Left colon (tissue), 2 donors: ENCODE measurements at regions not wholly inside any gene's neighbourhood (a gene's known extent, or its start where the extent isn't known, plus 50 kb on each side); places are given as distances from the start of the nearest gene placed in this dataset.
A peak's percentile ranks its signal among the peaks of the same experiment; 100 is the strongest.
"Not testable (repeated sequence)": the region's sequence is repeated elsewhere in the genome, so short reads cannot be mapped to it uniquely, and the experiment has no call there.

Source experiments
- ATAC-seq: fragments of 200-7000 bp; cut with Tn5 transposase; one replicate; pipeline ENCODE4 v1.9.1; 2020; ENCODE audit warnings: mild to moderate bottlenecking, moderate library complexity
- DNase-seq, 2 donors: peaks; one replicate each; pipeline ENCODE4 v3.0.0-alpha.2; 2020
- intact Hi-C, 2 donors: fragments of 100-400 bp; cut with DNase I in 1 of 2; cut with micrococcal nuclease in 1 of 2; formaldehyde crosslinking; loops; one replicate each; pipeline versions ENCODE4 v1.11.2 to v1.14.0; 2022; cut with DNase I, micrococcal nuclease
- donor health status: DM: no; HTN: no; CAD: no.
- donor health status: DM: yes; HTN: yes; CAD: no.

GRCh38 chr7:91579837-91580236, 300.7 kb downstream of the MTERF1 start:
- intact Hi-C loops: no loop called here
- no peak for ATAC-seq
- DNase-seq: no peak

GRCh38 chr7:91582799-91583477, 297.6 kb downstream of the MTERF1 start:
- DNase-seq: no peak
- intact Hi-C loops: no loop called here
- no peak for ATAC-seq

GRCh38 chr7:91596287-91596686, 284.2 kb downstream of the MTERF1 start:
- intact Hi-C loops: no loop called here
- DNase-seq (no peak), ATAC-seq (no peak)

GRCh38 chr7:91598791-91599190, 281.7 kb downstream of the MTERF1 start:
- intact Hi-C loops: no loop called here
- DNase-seq: no peak
- no peak for ATAC-seq

- no peak for DNase-seq
Measured at GRCh38 chr7:91600112-91600511, 280.4 kb downstream of the MTERF1 start.

GRCh38 chr7:91603707-91604106, 276.8 kb downstream of the MTERF1 start:
- DNase-seq (no peak), ATAC-seq (no peak)
- intact Hi-C loops: no loop called here

More at GRCh38 chr7:91600112-91600511, 280.4 kb downstream of the MTERF1 start:
- intact Hi-C loops: no loop called here
- ATAC-seq: no peak

- no peak for DNase-seq
- ATAC-seq: no peak
- intact Hi-C loops: no loop called here
Measured at GRCh38 chr7:91608606-91609005, 271.9 kb downstream of the MTERF1 start.

GRCh38 chr7:91609525-91609924, 271.0 kb downstream of the MTERF1 start:
- ATAC-seq (no peak), DNase-seq (no peak)
- intact Hi-C loops: no loop called here

- DNase-seq: no peak
- intact Hi-C loops: no loop called here
- no peak for ATAC-seq
Measured at GRCh38 chr7:91614431-91614830, 266.1 kb downstream of the MTERF1 start.

- no peak for DNase-seq
- intact Hi-C loops: no loop called here
Measured at GRCh38 chr7:91618776-91619765, 261.4 kb downstream of the MTERF1 start.

GRCh38 chr7:91620827-91621226, 259.7 kb downstream of the MTERF1 start:
- DNase-seq (no peak), ATAC-seq (no peak)
- intact Hi-C loops: no loop called here

More at GRCh38 chr7:91618776-91619765, 261.4 kb downstream of the MTERF1 start:
- no peak for ATAC-seq

GRCh38 chr7:91627324-91627723, 253.2 kb downstream of the MTERF1 start:
- ATAC-seq, DNase-seq, intact Hi-C loops: not testable (repeated sequence)

- ATAC-seq (no peak), DNase-seq (no peak)
- intact Hi-C loops: no loop called here
Measured at GRCh38 chr7:91628742-91629141, 251.8 kb downstream of the MTERF1 start.

- DNase-seq: no peak
- intact Hi-C loops: no loop called here
- ATAC-seq: no peak
Measured at GRCh38 chr7:91630581-91631380, 249.7 kb downstream of the MTERF1 start.

- ATAC-seq (no peak), DNase-seq (no peak)
- intact Hi-C loops: no loop called here
Measured at GRCh38 chr7:91632234-91632940, 248.1 kb downstream of the MTERF1 start.

GRCh38 chr7:91633013-91633441, 247.5 kb downstream of the MTERF1 start:
- no peak for ATAC-seq
- intact Hi-C loops: no loop called here
- DNase-seq: no peak

GRCh38 chr7:91634485-91635177, 245.9 kb downstream of the MTERF1 start:
- DNase-seq (no peak), ATAC-seq (peak; percentile 81)
- intact Hi-C loops: no loop called here

GRCh38 chr7:91636129-91636724, 244.3 kb downstream of the MTERF1 start:
- ATAC-seq (no peak), DNase-seq (no peak)
- intact Hi-C loops: no loop called here
